ENCODE measurements at regions not wholly inside any gene's neighbourhood (a gene's known extent, or its start where the extent isn't known, plus 50 kb on each side); places are given as distances from the start of the nearest gene placed in this dataset.

DNA sequence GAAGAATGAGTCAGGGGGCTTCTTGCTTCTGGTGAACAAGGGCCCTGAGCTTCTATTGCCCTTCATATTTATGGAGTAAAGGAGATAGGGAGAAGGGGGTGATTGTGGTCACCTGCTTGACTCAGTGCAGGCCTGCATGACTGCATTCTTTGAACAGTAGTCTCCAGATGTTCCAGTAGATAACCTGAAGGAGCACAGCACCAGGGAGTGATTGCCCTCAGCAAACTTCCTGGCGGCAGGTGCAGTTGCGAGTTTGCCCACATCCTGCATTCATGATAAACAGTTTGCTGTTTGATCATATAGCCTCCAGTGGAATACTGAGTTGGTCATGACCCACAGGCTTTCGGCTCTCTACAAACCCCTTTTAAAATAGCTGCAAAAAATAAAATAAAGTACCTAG, 1632.7 kb downstream of the OTOL1 start:
- Histone ChIP-seq H3K9ac (ENCODE audit: low read length in 2 of 2) (no peak overlapping the region), H3K27me3 (ENCODE audit: control insufficient read depth in 1 of 2, insufficient read depth in 2 of 2, low read length in 2 of 2) (no peaks in the 10 kb centered on the region), H3K4me3 (ENCODE audit: low read length in 2 of 2) (no peak overlapping the region), H3K36me3 (ENCODE audit: control insufficient read depth in 2 of 2, insufficient read depth in 2 of 2, low read length in 2 of 2) (no peaks in the 10 kb centered on the region), H3K27ac (ENCODE audit: low read length) (no peak overlapping the region), H3K9me3 (ENCODE audit: control insufficient read depth in 2 of 2, low read length in 2 of 2) (peaks cover 4 to 8% of the 10 kb centered on the region in 2 donors), H3K4me1 (ENCODE audit: control insufficient read depth, insufficient read depth, low read length) (no peaks in the 10 kb centered on the region)

DNA sequence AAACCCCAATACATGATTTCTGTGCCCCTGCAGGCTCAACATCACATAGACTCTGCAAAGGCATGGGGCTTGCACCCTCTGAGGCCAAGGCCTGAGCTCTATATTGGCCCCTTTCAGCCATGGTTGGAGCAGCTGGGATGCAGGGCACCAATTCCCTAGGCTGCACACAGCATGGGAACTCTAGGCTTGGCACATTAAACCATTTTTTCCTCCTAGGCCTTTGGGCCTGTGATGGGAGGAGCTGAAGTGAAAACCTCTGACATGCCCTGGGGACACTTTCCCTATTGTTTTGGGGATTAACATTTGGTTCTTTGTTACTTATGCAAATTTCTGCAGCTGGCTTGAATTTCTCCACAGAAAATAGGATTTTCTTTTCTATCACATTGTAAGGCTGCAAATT, 1629.5 kb downstream of the OTOL1 start:
- H3K9me3 ChIP-seq (ENCODE audit: control insufficient read depth in 2 of 2, low read length in 2 of 2), result peaks cover 4 to 8% of the 10 kb centered on the region in 2 donors
- H3K36me3 ChIP-seq (ENCODE audit: control insufficient read depth in 2 of 2, insufficient read depth in 2 of 2, low read length in 2 of 2), result no peaks in the 10 kb centered on the region
- H3K27ac ChIP-seq (ENCODE audit: low read length), result no peak overlapping the region
- H3K4me3 ChIP-seq (ENCODE audit: low read length in 2 of 2), result no peak overlapping the region
- no peaks in the 10 kb centered on the region for H3K4me1 ChIP-seq (ENCODE audit: control insufficient read depth, insufficient read depth, low read length)
- no peak overlapping the region for H3K9ac ChIP-seq (ENCODE audit: low read length in 2 of 2)
- no peaks in the 10 kb centered on the region for H3K27me3 ChIP-seq (ENCODE audit: control insufficient read depth in 1 of 2, insufficient read depth in 2 of 2, low read length in 2 of 2)
